Omental fat pad (tissue), 3 donors: ENCODE measurements at regions not wholly inside any gene's neighbourhood (a gene's known extent, or its start where the extent isn't known, plus 50 kb on each side); places are given as distances from the start of the nearest gene placed in this dataset.

Experiments
- ATAC-seq: fragments of 150-250 bp; one replicate; pipeline ENCODE4 v1.9.1; 2016; ENCODE audit warnings: mild to moderate bottlenecking, moderate library complexity; ENCODE audit not compliant: low FRiP score
- DNase-seq: peaks from one replicate; pipeline ENCODE4 v3.0.0-alpha.2; 2019; ENCODE audit warnings: low spot score
- CTCF ChIP-seq, 3 donors: fragments of 450-650 bp; IDR thresholded peaks; one replicate each; pipeline ENCODE4 v1.5.1; 2016 to 2017; ENCODE audit warnings: antibody characterized with exemption in 3 of 3, mild to moderate bottlenecking in 3 of 3, moderate library complexity in 2 of 3

GRCh38 chr18:29226213-29226612 is 1049.3 kb upstream of the CDH2 start:
- ATAC-seq: no peak
- TF ChIP-seq CTCF (IDR thresholded peaks at IDR 0.05): no peak
- no peak for DNase-seq

- ATAC-seq (no peak), DNase-seq (no peak)
- no peak for TF ChIP-seq CTCF (IDR thresholded peaks at IDR 0.05)
These were observed 1048.4 kb upstream of the CDH2 start for GRCh38 chr18:29225351-29225750.

- DNase-seq (no peak), ATAC-seq (no peak)
- no peak for TF ChIP-seq CTCF (IDR thresholded peaks at IDR 0.05)
These were observed 1041.2 kb upstream of the CDH2 start for GRCh38 chr18:29218091-29218490.

GRCh38 chr18:29217124-29217915 is 1040.4 kb upstream of the CDH2 start:
- no peak for ATAC-seq
- TF ChIP-seq CTCF (IDR thresholded peaks at IDR 0.05): no peak
- DNase-seq: no peak

GRCh38 chr18:29198834-29199233 is 1021.9 kb upstream of the CDH2 start:
- DNase-seq (no peak), ATAC-seq (no peak)
- no peak for TF ChIP-seq CTCF (IDR thresholded peaks at IDR 0.05)

- DNase-seq (no peak), ATAC-seq (no peak)
- no peak for TF ChIP-seq CTCF (IDR thresholded peaks at IDR 0.05)
These were observed 1019.4 kb upstream of the CDH2 start for GRCh38 chr18:29196307-29196706.

- TF ChIP-seq CTCF (IDR thresholded peaks at IDR 0.05): no peak
- no peak for DNase-seq
- ATAC-seq: no peak
These were observed 1014.3 kb upstream of the CDH2 start for GRCh38 chr18:29191263-29191662.
